Panc1 (cell line): ENCODE measurements at regions not wholly inside any gene's neighbourhood (a gene's known extent, or its start where the extent isn't known, plus 50 kb on each side); places are given as distances from the start of the nearest gene placed in this dataset.

Experiments used
- CTCF ChIP-seq: fragments of 450-650 bp; IDR thresholded peaks from 2 replicates; pipeline ENCODE4 v1.5.1; 2017; ENCODE audit warnings: mild to moderate bottlenecking
- POLR2AphosphoS5 ChIP-seq: IDR thresholded peaks from 2 replicates; pipeline ENCODE4 v1.6.1; 2012; ENCODE audit warnings: mild to moderate bottlenecking, low read depth, low read length, moderate library complexity
- SIN3A ChIP-seq: IDR thresholded peaks from 2 replicates; pipeline ENCODE4 v1.6.1; 2012; ENCODE audit warnings: low read depth, mild to moderate bottlenecking, low read length, moderate library complexity, borderline replicate concordance; ENCODE audit not compliant: insufficient read depth
- TCF7L2 ChIP-seq: IDR thresholded peaks from 2 replicates; pipeline ENCODE4 v1.6.1; 2011; ENCODE audit warnings: mild to moderate bottlenecking, low read depth, low read length, inconsistent platforms
- TF ChIP-seq, protein P1 (sequence below), 2 experiments: IDR thresholded peaks; 2 replicates each; pipeline ENCODE4 v1.6.1; 2011 to 2012; ENCODE audit warnings: low read depth in 2 of 2, control low read depth in 1 of 2, low read length in 1 of 2, mild to moderate bottlenecking in 1 of 2, moderate library complexity in 1 of 2; ENCODE audit not compliant: insufficient read depth in 1 of 2

DNA sequence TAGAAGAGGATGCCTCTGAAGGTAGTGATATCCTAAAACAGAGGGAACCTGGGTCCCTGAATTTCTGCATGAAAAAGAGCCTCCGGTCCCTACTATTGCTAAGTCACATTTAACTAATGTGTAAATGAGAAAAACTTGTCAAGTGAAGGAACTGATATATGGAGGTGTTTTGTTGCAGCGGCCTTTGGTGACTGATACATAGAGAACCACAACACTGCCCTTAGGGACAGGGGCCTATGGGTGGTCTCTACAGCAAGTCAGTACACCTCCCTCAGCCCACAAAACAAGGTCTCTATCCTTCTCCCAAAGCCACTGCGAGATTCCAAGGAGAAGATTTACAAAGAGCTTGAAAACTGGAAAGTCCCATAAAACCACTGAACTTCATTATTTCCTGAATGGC, 275.3 kb downstream of the SOX9 start:
- TF ChIP-seq TCF7L2 (no peak), CTCF (no peak), POLR2AphosphoS5 (no peak), SIN3A (no peak)
- TF ChIP-seq, protein P1, sequence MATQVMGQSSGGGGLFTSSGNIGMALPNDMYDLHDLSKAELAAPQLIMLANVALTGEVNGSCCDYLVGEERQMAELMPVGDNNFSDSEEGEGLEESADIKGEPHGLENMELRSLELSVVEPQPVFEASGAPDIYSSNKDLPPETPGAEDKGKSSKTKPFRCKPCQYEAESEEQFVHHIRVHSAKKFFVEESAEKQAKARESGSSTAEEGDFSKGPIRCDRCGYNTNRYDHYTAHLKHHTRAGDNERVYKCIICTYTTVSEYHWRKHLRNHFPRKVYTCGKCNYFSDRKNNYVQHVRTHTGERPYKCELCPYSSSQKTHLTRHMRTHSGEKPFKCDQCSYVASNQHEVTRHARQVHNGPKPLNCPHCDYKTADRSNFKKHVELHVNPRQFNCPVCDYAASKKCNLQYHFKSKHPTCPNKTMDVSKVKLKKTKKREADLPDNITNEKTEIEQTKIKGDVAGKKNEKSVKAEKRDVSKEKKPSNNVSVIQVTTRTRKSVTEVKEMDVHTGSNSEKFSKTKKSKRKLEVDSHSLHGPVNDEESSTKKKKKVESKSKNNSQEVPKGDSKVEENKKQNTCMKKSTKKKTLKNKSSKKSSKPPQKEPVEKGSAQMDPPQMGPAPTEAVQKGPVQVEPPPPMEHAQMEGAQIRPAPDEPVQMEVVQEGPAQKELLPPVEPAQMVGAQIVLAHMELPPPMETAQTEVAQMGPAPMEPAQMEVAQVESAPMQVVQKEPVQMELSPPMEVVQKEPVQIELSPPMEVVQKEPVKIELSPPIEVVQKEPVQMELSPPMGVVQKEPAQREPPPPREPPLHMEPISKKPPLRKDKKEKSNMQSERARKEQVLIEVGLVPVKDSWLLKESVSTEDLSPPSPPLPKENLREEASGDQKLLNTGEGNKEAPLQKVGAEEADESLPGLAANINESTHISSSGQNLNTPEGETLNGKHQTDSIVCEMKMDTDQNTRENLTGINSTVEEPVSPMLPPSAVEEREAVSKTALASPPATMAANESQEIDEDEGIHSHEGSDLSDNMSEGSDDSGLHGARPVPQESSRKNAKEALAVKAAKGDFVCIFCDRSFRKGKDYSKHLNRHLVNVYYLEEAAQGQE (IDR thresholded peaks at IDR 0.05; ENCODE audit: insufficient read depth in 1 of 2, low read depth in 2 of 2, low read length in 1 of 2), result no peak
